PC-3 (cell line): ENCODE measurements at regions not wholly inside any gene's neighbourhood (a gene's known extent, or its start where the extent isn't known, plus 50 kb on each side); places are given as distances from the start of the nearest gene placed in this dataset.

Source experiments
- EZH2phosphoT487 ChIP-seq: fragments of 300-600 bp; sonication (generic); IDR thresholded peaks from 2 replicates; pipeline ENCODE4 v1.6.1; 2018; ENCODE audit warnings: mild to moderate bottlenecking, antibody characterized with exemption, low read length, borderline replicate concordance
- TF ChIP-seq, protein P1 (sequence below): fragments of 300-600 bp; sonication (generic); conservative IDR thresholded peaks from 2 replicates; pipeline ENCODE4 v1.5.1; 2017; ENCODE audit warnings: antibody characterized with exemption, low read depth, mild to moderate bottlenecking, low read length

- TF ChIP-seq, protein P1, sequence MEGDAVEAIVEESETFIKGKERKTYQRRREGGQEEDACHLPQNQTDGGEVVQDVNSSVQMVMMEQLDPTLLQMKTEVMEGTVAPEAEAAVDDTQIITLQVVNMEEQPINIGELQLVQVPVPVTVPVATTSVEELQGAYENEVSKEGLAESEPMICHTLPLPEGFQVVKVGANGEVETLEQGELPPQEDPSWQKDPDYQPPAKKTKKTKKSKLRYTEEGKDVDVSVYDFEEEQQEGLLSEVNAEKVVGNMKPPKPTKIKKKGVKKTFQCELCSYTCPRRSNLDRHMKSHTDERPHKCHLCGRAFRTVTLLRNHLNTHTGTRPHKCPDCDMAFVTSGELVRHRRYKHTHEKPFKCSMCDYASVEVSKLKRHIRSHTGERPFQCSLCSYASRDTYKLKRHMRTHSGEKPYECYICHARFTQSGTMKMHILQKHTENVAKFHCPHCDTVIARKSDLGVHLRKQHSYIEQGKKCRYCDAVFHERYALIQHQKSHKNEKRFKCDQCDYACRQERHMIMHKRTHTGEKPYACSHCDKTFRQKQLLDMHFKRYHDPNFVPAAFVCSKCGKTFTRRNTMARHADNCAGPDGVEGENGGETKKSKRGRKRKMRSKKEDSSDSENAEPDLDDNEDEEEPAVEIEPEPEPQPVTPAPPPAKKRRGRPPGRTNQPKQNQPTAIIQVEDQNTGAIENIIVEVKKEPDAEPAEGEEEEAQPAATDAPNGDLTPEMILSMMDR, result no peak
- no peak for TF ChIP-seq EZH2phosphoT487
Observed at GRCh38 chr5:143569213-143569701, 165.8 kb upstream of the NR3C1 start.
